ENCODE measurements at regions not wholly inside any gene's neighbourhood (a gene's known extent, or its start where the extent isn't known, plus 50 kb on each side); places are given as distances from the start of the nearest gene placed in this dataset.

DNA sequence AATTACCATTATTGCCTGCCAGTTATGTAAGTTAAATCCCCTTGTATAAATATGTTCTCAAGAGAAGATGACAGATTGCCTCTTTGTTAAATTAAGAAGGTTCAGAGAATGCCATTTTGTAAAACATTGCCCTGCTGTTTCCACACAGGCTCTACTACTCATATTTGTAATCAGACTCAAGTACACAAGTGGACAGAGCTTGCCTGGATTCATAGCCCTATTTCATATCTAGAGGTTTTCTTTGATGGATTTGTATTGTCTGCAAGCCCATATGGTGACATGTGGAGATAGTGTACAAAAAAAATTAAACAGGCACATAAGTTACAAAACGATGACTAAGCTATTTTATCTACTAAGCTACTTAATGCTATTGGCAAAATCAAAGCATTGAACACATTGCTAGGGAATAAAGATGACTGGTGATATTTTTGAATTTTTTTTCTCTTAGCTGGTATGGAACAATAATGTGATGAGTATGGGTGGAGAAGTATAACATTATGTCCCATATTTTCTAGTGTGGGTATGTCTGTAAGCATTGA lies 1286.6 kb upstream of the ALCAM start:
- peaks cover 0 to 2% (median 0%) of the 10 kb centered on the region in 3 experiments; a peak in 1 of 7 replicates for H3K36me3 Mint-ChIP-seq (ENCODE audit: insufficient read depth in 1 of 3, low read depth in 3 of 3)
- H2BK12ac ChIP-seq (ENCODE audit: insufficient read length, low read depth, low read length): no peak overlapping the region
- no peaks in the 10 kb centered on the region for H3K79me2 ChIP-seq (ENCODE audit: insufficient read depth, low read length)

More for the DNA sequence above, 1286.6 kb upstream of the ALCAM start:
- no peak overlapping the region for H3K14ac ChIP-seq (ENCODE audit: insufficient read depth, low read length)
- no peak overlapping the region for H3T11ph ChIP-seq (ENCODE audit: low read length)
- H3K56ac ChIP-seq (ENCODE audit: insufficient read length, low read depth, low read length): no peak overlapping the region
- H3K23ac ChIP-seq (ENCODE audit: insufficient read length, low read depth, low read length): no peak overlapping the region
- no peak overlapping the region for H2BK20ac ChIP-seq (ENCODE audit: low read depth, low read length, poor library complexity, severe bottlenecking)
- no peaks in the 10 kb centered on the region for H3K9me3 ChIP-seq (ENCODE audit: control insufficient read depth, low read depth, low read length)
- H3K18ac ChIP-seq (ENCODE audit: insufficient read length, low read depth, low read length): no peak overlapping the region
- no peaks in the 10 kb centered on the region for H3K23me2 ChIP-seq (ENCODE audit: insufficient read length, low read depth, low read length, poor library complexity, severe bottlenecking)
- no peak overlapping the region for H2AFZ ChIP-seq (ENCODE audit: low read length)
- H2BK15ac ChIP-seq (ENCODE audit: low read depth, low read length): no peak overlapping the region
- no peaks in the 10 kb centered on the region for H3K27me3 Mint-ChIP-seq (ENCODE audit: low read depth)
- no peak for TF ChIP-seq CTCF (conservative IDR thresholded peaks at IDR 0.05)
- H2BK120ac ChIP-seq (ENCODE audit: low read depth, low read length, poor library complexity, severe bottlenecking): no peak overlapping the region
- no peak overlapping the region for H2BK5ac ChIP-seq (ENCODE audit: insufficient read length, low read length)
- H3K4ac ChIP-seq (ENCODE audit: low read depth, low read length): no peak overlapping the region
- no peak for DNase-seq
- no peak overlapping the region for H4K5ac ChIP-seq (ENCODE audit: insufficient read length, low read depth, low read length)
- no peak overlapping the region for H4K8ac ChIP-seq (replicated peaks; ENCODE audit: insufficient read length, low read depth, low read length)
- H3K4me2 ChIP-seq (ENCODE audit: insufficient read depth, insufficient read length, low read length): no peak overlapping the region
- H3K4me1 ChIP-seq (ENCODE audit: insufficient read depth, low read length): no peaks in the 10 kb centered on the region
- H3K4me3 Mint-ChIP-seq: no peak overlapping the region
- WGBS (ENCODE audit: extremely low coverage, insufficient read length, low lambda C conversion rate): no CpG with 5 or more reads among the region's 1 CpG
- H3K79me1 ChIP-seq (ENCODE audit: insufficient read depth, low read depth, low read length, poor library complexity, severe bottlenecking): no peaks in the 10 kb centered on the region
- H4K91ac ChIP-seq (ENCODE audit: insufficient read length, low read depth, low read length): no peak overlapping the region
- H3K27ac Mint-ChIP-seq: no peak overlapping the region
- H4K20me1 ChIP-seq (ENCODE audit: control insufficient read depth, insufficient read depth, insufficient read length): no peaks in the 10 kb centered on the region
- H3K27me3 ChIP-seq (ENCODE audit: insufficient read depth, low read length): no peaks in the 10 kb centered on the region
- no peak overlapping the region for H3K27ac ChIP-seq (ENCODE audit: insufficient read length, low read depth, low read length)
- no peak overlapping the region for H3K9ac ChIP-seq (ENCODE audit: extremely low read depth, insufficient read length, low read length)
- H2AK5ac ChIP-seq (ENCODE audit: insufficient read length, low read length): no peak overlapping the region
- peaks cover under 1 to 2% of the 10 kb centered on the region in 2 experiments; a peak in 3 of 5 replicates for H3K9me3 Mint-ChIP-seq
- no peaks in the 10 kb centered on the region for H3K4me1 Mint-ChIP-seq
